Trophoblast cell (in vitro differentiated cells and primary cell): ENCODE measurements at regions not wholly inside any gene's neighbourhood (a gene's known extent, or its start where the extent isn't known, plus 50 kb on each side); places are given as distances from the start of the nearest gene placed in this dataset.

Source experiments
- DNase-seq, 2 donors: peaks; one replicate each; pipeline ENCODE4 v3.0.0-alpha.2; 2016
- H2AFZ ChIP-seq: 2 replicates; pipeline ENCODE4 v1.6.1; 2013; ENCODE audit warnings: low read length, moderate library complexity, mild to moderate bottlenecking; ENCODE audit not compliant: insufficient read depth, poor library complexity
- H2AK5ac ChIP-seq: 2 replicates; pipeline ENCODE4 v1.6.1; 2013; ENCODE audit warnings: mild to moderate bottlenecking, low read length
- H2BK120ac ChIP-seq: 2 replicates; pipeline ENCODE4 v1.6.1; 2013; ENCODE audit warnings: low read length, mild to moderate bottlenecking, moderate library complexity; ENCODE audit not compliant: insufficient read depth, poor library complexity
- H2BK12ac ChIP-seq: 2 replicates; pipeline ENCODE4 v1.6.1; 2013; ENCODE audit warnings: mild to moderate bottlenecking, low read length, moderate library complexity
- H2BK5ac ChIP-seq: 2 replicates; pipeline ENCODE4 v1.6.1; 2013; ENCODE audit warnings: low read length, low read depth, moderate library complexity, mild to moderate bottlenecking; ENCODE audit not compliant: poor library complexity
- H3K14ac ChIP-seq: 2 replicates; pipeline ENCODE4 v1.6.1; 2013; ENCODE audit warnings: mild to moderate bottlenecking, low read length
- H3K18ac ChIP-seq: 2 replicates; pipeline ENCODE4 v1.6.1; 2013; ENCODE audit warnings: mild to moderate bottlenecking, low read length
- H3K23ac ChIP-seq: 2 replicates; pipeline ENCODE4 v1.6.1; 2013; ENCODE audit warnings: low read length
- H3K27ac ChIP-seq: 2 replicates; pipeline ENCODE4 v1.5.1; 2013; ENCODE audit warnings: low read depth, mild to moderate bottlenecking, inconsistent platforms, low read length, moderate library complexity
- H3K27me3 ChIP-seq: 2 replicates; pipeline ENCODE4 v1.6.1; 2013; ENCODE audit warnings: inconsistent platforms, mild to moderate bottlenecking, low read length, moderate library complexity; ENCODE audit not compliant: insufficient read depth
- H3K36me3 ChIP-seq, 2 experiments: 1 replicate in 1 of 2; 2 replicates in 1 of 2; pipeline ENCODE4 v1.6.1; 2013; ENCODE audit warnings: low read length in 2 of 2, mild to moderate bottlenecking in 2 of 2, moderate library complexity in 1 of 2; ENCODE audit not compliant: insufficient read depth in 2 of 2, control insufficient read depth in 1 of 2
- H3K4ac ChIP-seq: 2 replicates; pipeline ENCODE4 v1.6.1; 2013; ENCODE audit warnings: low read depth, mild to moderate bottlenecking, low read length, moderate library complexity
- H3K4me1 ChIP-seq, 2 experiments: 1 replicate in 1 of 2; 2 replicates in 1 of 2; pipeline ENCODE4 v1.6.1; 2013; ENCODE audit warnings: low read length in 2 of 2, mild to moderate bottlenecking in 2 of 2, moderate library complexity in 1 of 2; ENCODE audit not compliant: insufficient read depth in 2 of 2, control insufficient read depth in 1 of 2
- H3K4me2 ChIP-seq: 2 replicates; pipeline ENCODE4 v1.6.1; 2013; ENCODE audit warnings: inconsistent platforms, mild to moderate bottlenecking, low read length, moderate library complexity
- H3K4me3 ChIP-seq: 2 replicates; pipeline ENCODE4 v1.5.1; 2013; ENCODE audit warnings: mild to moderate bottlenecking, low read depth, low read length, inconsistent platforms
- H3K79me1 ChIP-seq: one replicate; pipeline ENCODE4 v1.6.1; 2013; ENCODE audit warnings: low read length
- H3K79me2 ChIP-seq: 2 replicates; pipeline ENCODE4 v1.6.1; 2013; ENCODE audit warnings: low read length, mild to moderate bottlenecking; ENCODE audit not compliant: control insufficient read depth, insufficient read depth, poor library complexity
- H3K9ac ChIP-seq: 2 replicates; pipeline ENCODE4 v1.6.1; 2013; ENCODE audit warnings: mild to moderate bottlenecking, low read length
- H3K9me3 ChIP-seq: 2 replicates; pipeline ENCODE4 v1.6.1; 2013; ENCODE audit warnings: low read depth, mild to moderate bottlenecking, control low read depth, inconsistent platforms, low read length; ENCODE audit not compliant: insufficient read depth
- H4K12ac ChIP-seq: 2 replicates; pipeline ENCODE4 v1.6.1; 2013; ENCODE audit warnings: low read depth, mild to moderate bottlenecking, low read length, moderate library complexity
- H4K8ac ChIP-seq: 2 replicates; pipeline ENCODE4 v1.6.1; 2013; ENCODE audit warnings: low read depth, mild to moderate bottlenecking, low read length, moderate library complexity
- H4K91ac ChIP-seq: one replicate; pipeline ENCODE4 v1.6.1; 2013; ENCODE audit warnings: low read depth, mild to moderate bottlenecking, low read length, moderate library complexity
- WGBS: extraction: QIAGEN DNeasy Blood & Tissue Kit; methylation state at CpG from one replicate; pipeline ENCODE4 v1.1.7; 2013; ENCODE audit warnings: missing lambda C conversion rate; ENCODE audit not compliant: insufficient read length, insufficient coverage; ENCODE audit errors: extremely low coverage; 5-methylcytosine and 5-hydroxymethylcytosine counted together

GRCh38 chr15:29900237-29901189 lies 78.2 kb upstream of the TJP1 start:
- Histone ChIP-seq H2BK120ac (no peak overlapping the region), H3K14ac (no peak overlapping the region), H3K79me2 (no peaks in the 10 kb centered on the region), H4K91ac (no peak overlapping the region), H3K9me3 (peaks cover 5% of the 10 kb centered on the region), H4K8ac (no peak overlapping the region), H3K79me1 (no peaks in the 10 kb centered on the region), H3K27ac (no peak overlapping the region), H3K4me2 (no peak overlapping the region), H2AFZ (no peak overlapping the region), H2BK12ac (no peak overlapping the region), H3K4ac (no peak overlapping the region), H2BK5ac (no peak overlapping the region), H3K4me1 (no peaks in the 10 kb centered on the region), H3K23ac (no peak overlapping the region), H3K4me3 (no peak overlapping the region), H3K27me3 (no peaks in the 10 kb centered on the region), H3K9ac (no peak overlapping the region), H4K12ac (no peak overlapping the region), H3K18ac (no peak overlapping the region), H3K36me3 (no peaks in the 10 kb centered on the region), H2AK5ac (no peak overlapping the region)
- no peak for DNase-seq
- no CpG with 5 or more reads among the region's 7 CpGs for WGBS

- Histone ChIP-seq H3K9me3 (peaks cover 5% of the 10 kb centered on the region), H3K9ac (no peak overlapping the region), H2AFZ (no peak overlapping the region), H4K91ac (no peak overlapping the region), H4K12ac (no peak overlapping the region), H3K79me2 (no peaks in the 10 kb centered on the region), H3K4me2 (no peak overlapping the region), H3K27ac (no peak overlapping the region), H3K36me3 (no peaks in the 10 kb centered on the region), H3K14ac (no peak overlapping the region), H3K4me1 (no peaks in the 10 kb centered on the region), H3K4me3 (no peak overlapping the region), H2BK5ac (no peak overlapping the region), H3K18ac (no peak overlapping the region), H2AK5ac (no peak overlapping the region), H3K23ac (no peak overlapping the region), H3K4ac (no peak overlapping the region), H2BK12ac (no peak overlapping the region), H2BK120ac (no peak overlapping the region), H3K79me1 (no peaks in the 10 kb centered on the region), H4K8ac (no peak overlapping the region), H3K27me3 (no peaks in the 10 kb centered on the region)
- WGBS, result no CpG with 5 or more reads among the region's 2 CpGs
- DNase-seq, result no peak
These were observed 73.8 kb upstream of the TJP1 start for GRCh38 chr15:29896062-29896461.

DNA sequence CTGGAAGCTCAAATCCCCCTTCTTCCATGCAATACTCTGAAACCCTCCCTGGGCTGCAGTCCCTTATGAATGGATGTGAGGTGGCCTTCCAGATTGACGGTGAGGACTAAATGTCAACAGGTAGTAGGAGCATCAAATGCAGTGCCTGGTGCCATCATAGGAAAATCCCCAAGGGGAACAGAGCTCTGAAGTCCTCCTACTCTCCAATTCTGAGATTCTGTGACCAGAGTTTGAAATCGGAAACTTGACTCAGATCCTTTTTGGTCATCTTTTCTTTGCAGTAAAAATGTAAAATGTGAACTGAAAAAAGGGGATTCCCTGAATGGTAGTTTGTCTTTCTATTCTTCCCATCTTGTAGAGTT lies 68.8 kb upstream of the TJP1 start:
- Histone ChIP-seq H4K8ac (no peak overlapping the region), H3K79me2 (no peaks in the 10 kb centered on the region), H3K9me3 (no peaks in the 10 kb centered on the region), H3K27ac (no peak overlapping the region), H3K9ac (no peak overlapping the region), H3K4me3 (no peak overlapping the region), H2BK5ac (no peak overlapping the region), H4K12ac (no peak overlapping the region), H3K79me1 (peaks cover 4% of the 10 kb centered on the region), H3K4me1 (peaks cover 4 to 5% of the 10 kb centered on the region in 2 experiments), H3K18ac (no peak overlapping the region), H3K4ac (no peak overlapping the region), H3K23ac (no peak overlapping the region), H2BK12ac (no peak overlapping the region), H3K27me3 (no peaks in the 10 kb centered on the region), H2AFZ (no peak overlapping the region), H2AK5ac (no peak overlapping the region), H2BK120ac (no peak overlapping the region), H3K4me2 (no peak overlapping the region), H4K91ac (no peak overlapping the region), H3K36me3 (no peaks in the 10 kb centered on the region), H3K14ac (no peak overlapping the region)
- WGBS, result no CpG with 5 or more reads among the region's 2 CpGs
- no peak for DNase-seq

GRCh38 chr15:29890336-29891095 lies 68.2 kb upstream of the TJP1 start:
- peaks cover 4% of the 10 kb centered on the region for H3K79me1 ChIP-seq
- H3K79me2 ChIP-seq, result no peaks in the 10 kb centered on the region
- H3K4me3 ChIP-seq, result no peak overlapping the region
- H3K18ac ChIP-seq, result no peak overlapping the region
- no peaks in the 10 kb centered on the region for H3K36me3 ChIP-seq
- H3K27me3 ChIP-seq, result no peaks in the 10 kb centered on the region
- H3K23ac ChIP-seq, result no peak overlapping the region
- H4K8ac ChIP-seq, result no peak overlapping the region
- DNase-seq, result no peak
- H3K14ac ChIP-seq, result no peak overlapping the region
- H2BK12ac ChIP-seq, result no peak overlapping the region
- no peak overlapping the region for H4K91ac ChIP-seq
- no peaks in the 10 kb centered on the region for H3K9me3 ChIP-seq
- H4K12ac ChIP-seq, result no peak overlapping the region
- no peak overlapping the region for H2BK5ac ChIP-seq
- H2BK120ac ChIP-seq, result no peak overlapping the region
- peaks cover 4 to 5% of the 10 kb centered on the region in 2 experiments for H3K4me1 ChIP-seq
- H3K27ac ChIP-seq, result peak overlapping the region; percentile 49
- WGBS, result no CpG with 5 or more reads among the region's 6 CpGs
- no peak overlapping the region for H2AFZ ChIP-seq
- no peak overlapping the region for H3K4me2 ChIP-seq
- no peak overlapping the region for H2AK5ac ChIP-seq
- H3K4ac ChIP-seq, result no peak overlapping the region
- H3K9ac ChIP-seq, result no peak overlapping the region
